IMR-90 (cell line): ENCODE measurements at regions not wholly inside any gene's neighbourhood (a gene's known extent, or its start where the extent isn't known, plus 50 kb on each side); places are given as distances from the start of the nearest gene placed in this dataset.

Experiments used
- ATAC-seq: fragments of 200-7000 bp; cut with Tn5 transposase; 2 replicates; pipeline ENCODE4 v1.9.1; 2020; ENCODE audit warnings: low read depth, mild to moderate bottlenecking, moderate library complexity
- BruUV-seq: library from RNA; stranded (reverse); fragments of 400-500 nt; replicated peaks from 2 replicates; lab custom pipeline; 2021; lab: Mats Ljungman, UMichigan
- CTCF ChIA-PET: fragments of 300-600 bp; formaldehyde crosslinking; extraction: SDS; loops from one replicate; lab custom pipeline; 2021; ENCODE audit warnings: antibody characterized with exemption; lab: Yijun Ruan, JAX
- POLR2A ChIA-PET: fragments of 300-600 bp; sonication (Branson Sonifier 250); formaldehyde crosslinking; loops from one replicate; lab custom pipeline; 2022; ENCODE audit warnings: antibody characterized with exemption; ENCODE audit not compliant: unreplicated experiment; lab: Charles Lee
- DNase-seq: peaks from one replicate; pipeline ENCODE4 v3.0.0; 2013
- H2AFZ ChIP-seq: replicated peaks from 2 replicates; pipeline ENCODE3; 2013; ENCODE audit warnings: low read length, mild to moderate bottlenecking; ENCODE audit not compliant: poor library complexity
- H2AK5ac ChIP-seq: 2 replicates; pipeline ENCODE4 v1.6.1; 2013; ENCODE audit warnings: low read depth, low read length, inconsistent platforms
- H2AK9ac ChIP-seq: replicated peaks from 2 replicates; pipeline ENCODE3; 2013; ENCODE audit warnings: mild to moderate bottlenecking, low read depth, low read length, moderate library complexity; ENCODE audit not compliant: poor library complexity
- H2BK120ac ChIP-seq: 2 replicates; pipeline ENCODE4 v1.6.1; 2013; ENCODE audit warnings: low read depth, low read length, inconsistent platforms
- H2BK15ac ChIP-seq: 3 replicates; pipeline ENCODE4 v1.6.1; 2013; ENCODE audit warnings: low read depth, low read length, inconsistent platforms
- H2BK20ac ChIP-seq: 2 replicates; pipeline ENCODE4 v1.6.1; 2013; ENCODE audit warnings: low read depth, mild to moderate bottlenecking, inconsistent platforms, low read length, moderate library complexity
- H2BK5ac ChIP-seq: 2 replicates; pipeline ENCODE4 v1.6.1; 2013; ENCODE audit warnings: mild to moderate bottlenecking, low read depth, low read length, inconsistent platforms; ENCODE audit not compliant: poor library complexity, severe bottlenecking
- H3K14ac ChIP-seq: replicated peaks from 2 replicates; pipeline ENCODE4 v1.6.1; 2013; ENCODE audit warnings: low read depth, low read length, inconsistent platforms
- H3K18ac ChIP-seq: 2 replicates; pipeline ENCODE4 v1.6.1; 2013; ENCODE audit warnings: low read depth, low read length, control low read depth
- H3K23ac ChIP-seq: 2 replicates; pipeline ENCODE4 v1.6.1; 2013; ENCODE audit warnings: low read depth, low read length, inconsistent platforms
- H3K27ac ChIP-seq: 2 replicates; pipeline ENCODE4 v1.5.1; 2013; ENCODE audit warnings: mild to moderate bottlenecking, control low read depth, low read length; ENCODE audit not compliant: insufficient read depth
- H3K27me3 ChIP-seq: 2 replicates; pipeline ENCODE4 v1.6.1; 2013; ENCODE audit warnings: low read length; ENCODE audit not compliant: control insufficient read depth, insufficient read depth
- H3K36me3 ChIP-seq: 2 replicates; pipeline ENCODE4 v1.6.1; 2013; ENCODE audit warnings: low read length, mixed read lengths; ENCODE audit not compliant: control insufficient read depth, insufficient read depth
- H3K4ac ChIP-seq: 2 replicates; pipeline ENCODE4 v1.6.1; 2013; ENCODE audit warnings: low read depth, low read length, inconsistent platforms
- H3K4me1 ChIP-seq: 2 replicates; pipeline ENCODE4 v1.6.1; 2013; ENCODE audit warnings: low read length, mixed read lengths; ENCODE audit not compliant: control insufficient read depth, insufficient read depth
- H3K4me2 ChIP-seq: 2 replicates; pipeline ENCODE4 v1.6.1; 2013; ENCODE audit warnings: low read depth, mild to moderate bottlenecking, control low read depth, low read length, moderate library complexity
- H3K4me3 ChIP-seq: 2 replicates; pipeline ENCODE4 v1.5.1; 2013; ENCODE audit warnings: low read depth, mild to moderate bottlenecking, control low read depth, low read length, moderate library complexity; ENCODE audit not compliant: insufficient read depth
- H3K56ac ChIP-seq: 2 replicates; pipeline ENCODE4 v1.6.1; 2013; ENCODE audit warnings: low read length, inconsistent platforms; ENCODE audit not compliant: insufficient read depth; ENCODE audit errors: extremely low read depth
- H3K79me1 ChIP-seq, 2 experiments: 2 replicates each; pipeline ENCODE4 v1.6.1; 2013; ENCODE audit warnings: low read length in 2 of 2, inconsistent platforms in 1 of 2, low read depth in 1 of 2
- H3K9ac ChIP-seq: 2 replicates; pipeline ENCODE4 v1.6.1; 2013; ENCODE audit warnings: low read depth, low read length, control low read depth
- H3K9me1 ChIP-seq: 2 replicates; pipeline ENCODE4 v1.6.1; 2013; ENCODE audit warnings: low read length, inconsistent platforms; ENCODE audit not compliant: insufficient read depth
- H3K9me3 ChIP-seq: 2 replicates; pipeline ENCODE4 v1.6.1; 2013; ENCODE audit warnings: low read length; ENCODE audit not compliant: control insufficient read depth, insufficient read depth
- H4K20me1 ChIP-seq: 2 replicates; pipeline ENCODE4 v1.6.1; 2013; ENCODE audit warnings: low read length, inconsistent platforms; ENCODE audit not compliant: insufficient read depth
- H4K5ac ChIP-seq: 2 replicates; pipeline ENCODE4 v1.6.1; 2013; ENCODE audit warnings: mild to moderate bottlenecking, low read depth, low read length, control low read depth
- H4K8ac ChIP-seq, 2 experiments: 2 replicates each; pipeline ENCODE4 v1.6.1; 2013; ENCODE audit warnings: low read depth in 2 of 2, low read length in 2 of 2, control low read depth in 1 of 2, inconsistent platforms in 1 of 2
- H4K91ac ChIP-seq: 2 replicates; pipeline ENCODE4 v1.6.1; 2013; ENCODE audit warnings: low read depth, low read length, inconsistent platforms; ENCODE audit not compliant: insufficient read depth
- BHLHE40 ChIP-seq: fragments of 150-350 bp; IDR thresholded peaks from 2 replicates; pipeline ENCODE4 v1.6.1; 2016; ENCODE audit warnings: mild to moderate bottlenecking, low read depth, low read length
- CEBPB ChIP-seq: IDR thresholded peaks from 2 replicates; pipeline ENCODE4 v1.6.1; 2012; ENCODE audit warnings: low read depth, low read length, improper control_type of control experiment
- ELK1 ChIP-seq: fragments of 150-350 bp; IDR thresholded peaks from 2 replicates; pipeline ENCODE4 v1.6.1; 2016; ENCODE audit warnings: low read depth, mild to moderate bottlenecking, low read length, moderate library complexity, borderline replicate concordance
- FOS ChIP-seq: fragments of 150-350 bp; IDR thresholded peaks from 2 replicates; pipeline ENCODE4 v1.6.1; 2016; ENCODE audit warnings: low read depth, low read length
- RCOR1 ChIP-seq: IDR thresholded peaks from 2 replicates; pipeline ENCODE4 v1.6.1; 2012; ENCODE audit warnings: mild to moderate bottlenecking, low read length, improper control_type of control experiment; ENCODE audit not compliant: insufficient replicate concordance
- WGBS, 2 experiments: methylation state at CpG; one replicate each; pipeline versions ENCODE4 v1.1.5 to v1.1.7; 2013; ENCODE audit warnings: missing lambda C conversion rate in 2 of 2; ENCODE audit not compliant: insufficient read length in 1 of 2; ENCODE audit errors: extremely low coverage in 2 of 2; 5-methylcytosine and 5-hydroxymethylcytosine counted together
- dilution Hi-C: fragments of 300-500 bp; cut with HindIII; formaldehyde crosslinking; loops from one replicate; pipeline ENCODE4 v1.14.3; 2018; ENCODE audit warnings: low sequenced_read_pairs; ENCODE audit not compliant: unreplicated experiment
- in situ Hi-C: fragments of 300-500 bp; cut with MboI; formaldehyde crosslinking; loops from 3 replicates; pipeline ENCODE4 v1.14.3; 2019; ENCODE audit warnings: low sequenced_read_pairs, inconsistent platforms, mixed read lengths
- intact Hi-C: fragments of 100-400 bp; cut with micrococcal nuclease; formaldehyde crosslinking; loops from 2 replicates; pipeline ENCODE4 v1.10.0; 2022
- TF ChIP-seq, protein P1 (sequence below): conservative IDR thresholded peaks from 2 replicates; pipeline ENCODE4 v1.5.1; 2012; ENCODE audit warnings: mild to moderate bottlenecking, low read depth, low read length, improper control_type of control experiment

DNA sequence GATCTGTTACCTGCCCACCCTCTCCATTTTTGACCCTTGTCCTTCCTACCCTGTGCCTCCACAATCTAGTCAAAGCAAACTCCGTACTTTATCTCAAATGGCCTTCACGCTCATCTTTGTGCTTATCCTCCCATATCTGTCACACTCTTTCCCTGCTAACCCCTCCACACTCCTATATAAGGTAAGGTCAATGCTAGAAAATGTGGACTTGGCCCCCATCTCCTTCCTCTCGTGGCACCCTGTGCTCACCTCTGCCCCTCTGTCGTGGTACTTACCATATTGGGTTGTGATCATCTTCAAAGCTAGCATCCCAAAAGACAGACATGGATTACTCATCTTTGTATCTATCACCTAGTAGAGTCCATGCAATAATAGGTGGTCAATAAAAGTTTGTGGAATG, 127.6 kb upstream of the FOXQ1 start:
- Histone ChIP-seq H3K9me1 (no peaks in the 10 kb centered on the region), H3K36me3 (no peaks in the 10 kb centered on the region), H3K4me3 (no peak overlapping the region), H4K20me1 (no peaks in the 10 kb centered on the region), H4K91ac (no peak overlapping the region), H3K23ac (no peak overlapping the region), H2BK5ac (no peak overlapping the region), H3K79me1 (no peaks in the 10 kb centered on the region), H2BK15ac (no peak overlapping the region), H3K9me3 (no peaks in the 10 kb centered on the region), H2BK120ac (no peak overlapping the region), H3K18ac (no peak overlapping the region), H2AK5ac (no peak overlapping the region), H3K56ac (no peak overlapping the region), H4K5ac (no peak overlapping the region), H2AK9ac (no peak overlapping the region), H3K14ac (no peak overlapping the region), H3K27me3 (peaks cover 3% of the 10 kb centered on the region), H2BK20ac (no peak overlapping the region), H3K27ac (no peak overlapping the region), H3K4ac (no peak overlapping the region), H4K8ac (no peak overlapping the region), H2AFZ (no peak overlapping the region), H3K4me2 (no peak overlapping the region), H3K4me1 (no peaks in the 10 kb centered on the region), H3K9ac (no peak overlapping the region)
- in situ Hi-C loops (no loop called here), intact Hi-C loops (no loop called here), dilution Hi-C loops (no loop called here)
- no TSS peak for BruUV-seq
- no CpG with 5 or more reads among the region's 4 CpGs for WGBS, 2 experiments
- TF ChIP-seq, protein P1, sequence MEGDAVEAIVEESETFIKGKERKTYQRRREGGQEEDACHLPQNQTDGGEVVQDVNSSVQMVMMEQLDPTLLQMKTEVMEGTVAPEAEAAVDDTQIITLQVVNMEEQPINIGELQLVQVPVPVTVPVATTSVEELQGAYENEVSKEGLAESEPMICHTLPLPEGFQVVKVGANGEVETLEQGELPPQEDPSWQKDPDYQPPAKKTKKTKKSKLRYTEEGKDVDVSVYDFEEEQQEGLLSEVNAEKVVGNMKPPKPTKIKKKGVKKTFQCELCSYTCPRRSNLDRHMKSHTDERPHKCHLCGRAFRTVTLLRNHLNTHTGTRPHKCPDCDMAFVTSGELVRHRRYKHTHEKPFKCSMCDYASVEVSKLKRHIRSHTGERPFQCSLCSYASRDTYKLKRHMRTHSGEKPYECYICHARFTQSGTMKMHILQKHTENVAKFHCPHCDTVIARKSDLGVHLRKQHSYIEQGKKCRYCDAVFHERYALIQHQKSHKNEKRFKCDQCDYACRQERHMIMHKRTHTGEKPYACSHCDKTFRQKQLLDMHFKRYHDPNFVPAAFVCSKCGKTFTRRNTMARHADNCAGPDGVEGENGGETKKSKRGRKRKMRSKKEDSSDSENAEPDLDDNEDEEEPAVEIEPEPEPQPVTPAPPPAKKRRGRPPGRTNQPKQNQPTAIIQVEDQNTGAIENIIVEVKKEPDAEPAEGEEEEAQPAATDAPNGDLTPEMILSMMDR, result no peak
- TF ChIP-seq ELK1 (no peak), RCOR1 (no peak), BHLHE40 (no peak), CEBPB (no peak), FOS (no peak)
- CTCF ChIA-PET, result no interaction called here
- no peak for ATAC-seq
- POLR2A ChIA-PET, result no interaction called here
- DNase-seq, result no peak
